ENCODE measurements at regions not wholly inside any gene's neighbourhood (a gene's known extent, or its start where the extent isn't known, plus 50 kb on each side); places are given as distances from the start of the nearest gene placed in this dataset.

DNA sequence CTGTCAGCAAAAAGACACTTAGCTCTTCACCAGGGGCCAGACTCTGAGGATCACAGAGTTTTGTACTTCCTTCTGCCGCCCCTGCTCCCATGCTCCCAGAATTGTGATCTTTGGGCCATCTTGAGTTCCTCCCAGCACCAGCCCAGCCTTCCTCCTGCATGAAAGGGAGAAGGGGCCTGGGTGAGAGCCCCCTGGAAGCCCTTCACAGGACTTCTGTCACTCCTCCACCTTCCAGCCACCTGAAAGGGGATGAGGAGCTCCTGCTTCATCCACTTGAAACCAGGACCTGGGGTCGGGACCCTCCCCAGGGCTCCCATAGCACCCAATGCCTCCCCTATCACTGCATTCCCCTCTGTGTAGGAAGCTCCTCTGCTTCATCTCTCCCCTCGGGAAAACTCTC lies 174.2 kb downstream of the BUD13 start:
- DNase-seq (ENCODE audit: low read depth): no peak

GRCh38 chr11:116598036-116598435 lies 174.8 kb downstream of the BUD13 start:
- DNase-seq (ENCODE audit: low read depth): no peak

GRCh38 chr11:116596346-116597260 lies 176.2 kb downstream of the BUD13 start:
- DNase-seq (ENCODE audit: low read depth): no peak

DNA sequence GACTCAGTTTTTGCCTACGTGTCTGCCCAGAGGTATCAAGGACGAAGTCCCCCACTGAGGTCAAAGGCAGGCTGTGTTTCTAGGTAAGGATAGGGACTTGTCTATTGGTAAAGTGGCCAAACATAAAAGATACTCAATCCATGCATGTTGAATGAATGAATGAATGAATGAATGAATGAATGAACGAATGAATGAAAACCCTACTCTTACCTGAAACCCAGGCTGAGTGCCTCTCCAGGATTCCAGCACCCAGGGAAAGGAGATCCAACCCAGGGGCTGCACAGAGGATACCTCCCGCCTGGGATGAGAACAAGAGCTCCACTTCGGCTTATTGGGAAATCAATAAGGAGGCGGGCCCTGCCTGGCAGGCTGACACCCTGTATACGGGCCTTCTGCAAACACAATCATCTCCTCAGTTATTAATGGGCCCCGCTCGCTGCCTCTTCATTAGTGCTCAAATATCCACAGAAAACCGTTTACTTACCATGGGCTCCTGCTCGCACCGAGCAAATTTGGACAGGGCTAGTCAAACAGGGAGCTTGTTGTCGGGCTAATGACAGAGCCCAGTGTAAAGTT lies 177.4 kb downstream of the BUD13 start:
- DNase-seq (ENCODE audit: low read depth): no peak

DNA sequence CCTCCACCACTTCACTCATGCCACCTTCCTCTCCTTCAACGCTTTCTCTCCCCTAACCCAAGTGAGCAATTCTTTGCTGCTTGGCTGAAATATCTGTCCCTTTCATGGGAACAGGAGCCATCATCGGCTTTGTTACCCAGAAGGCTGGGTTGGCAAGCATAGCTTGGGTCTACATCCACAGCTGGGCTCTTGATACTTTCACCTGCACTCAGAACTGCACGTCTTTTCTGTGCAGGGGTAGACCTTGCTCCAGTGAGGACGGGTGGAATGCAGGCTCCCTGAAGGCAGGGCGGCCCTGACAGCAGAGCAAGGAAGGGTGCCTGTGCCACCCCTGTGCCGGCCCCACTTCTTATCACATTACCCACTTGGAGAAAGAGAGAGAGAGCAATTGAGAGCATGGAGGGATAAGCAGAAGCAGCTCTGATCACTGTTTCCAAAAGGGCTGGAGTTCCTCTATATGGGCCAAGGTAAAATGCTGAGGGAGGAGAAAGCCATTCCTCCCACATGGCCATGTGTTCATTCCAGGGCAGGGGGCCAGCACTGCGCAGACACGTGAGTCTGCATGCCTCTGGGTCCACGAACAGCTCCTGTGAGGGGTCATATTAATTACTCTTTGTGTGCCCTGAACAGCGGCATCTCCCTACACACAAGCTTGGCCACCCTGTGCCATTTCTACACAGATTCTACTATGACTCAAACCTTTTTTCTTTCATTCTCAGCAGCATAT lies 181.8 kb downstream of the BUD13 start:
- no peak for DNase-seq (ENCODE audit: low read depth)

DNA sequence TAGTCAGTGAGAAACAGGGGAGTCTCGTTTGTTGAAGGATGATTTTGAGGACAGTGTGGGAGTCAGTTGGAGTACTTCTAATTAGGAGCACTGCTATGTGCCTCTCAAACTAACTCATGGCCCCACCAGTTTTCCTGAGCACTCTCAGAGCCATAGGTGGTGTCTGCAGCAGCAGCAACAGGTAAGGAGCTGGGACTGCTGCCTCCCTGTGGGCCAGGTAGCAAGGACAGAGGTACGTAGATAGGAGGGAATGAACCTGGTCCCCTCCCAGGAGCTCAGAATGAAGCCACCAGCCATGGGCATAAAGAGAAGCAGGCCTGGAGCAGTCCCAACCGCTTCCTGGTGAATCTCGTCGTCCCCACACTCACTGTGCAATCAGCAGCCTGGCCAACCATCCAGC lies 183.4 kb downstream of the BUD13 start:
- DNase-seq (ENCODE audit: low read depth): no peak

DNA sequence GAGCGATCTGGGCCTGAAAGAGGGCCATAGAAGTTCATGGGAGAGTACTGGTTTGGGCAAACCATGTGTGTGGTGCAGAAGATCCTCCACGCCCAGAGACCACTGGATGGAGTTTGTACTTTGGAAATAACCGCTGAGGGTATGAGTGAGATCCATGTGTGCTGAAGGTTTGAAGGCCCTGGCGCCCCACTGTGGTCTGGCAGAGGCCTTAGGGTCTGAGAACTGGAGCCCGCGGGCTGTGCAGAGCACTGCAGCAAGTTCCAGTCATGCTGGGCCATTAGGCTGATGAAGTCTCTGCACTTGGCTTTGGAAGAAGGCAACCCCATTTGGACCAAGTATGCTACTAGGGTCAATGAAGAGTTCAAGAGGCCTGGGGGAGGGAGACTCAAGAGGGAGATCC lies 186.4 kb downstream of the BUD13 start:
- no peak for DNase-seq (ENCODE audit: low read depth)

DNA sequence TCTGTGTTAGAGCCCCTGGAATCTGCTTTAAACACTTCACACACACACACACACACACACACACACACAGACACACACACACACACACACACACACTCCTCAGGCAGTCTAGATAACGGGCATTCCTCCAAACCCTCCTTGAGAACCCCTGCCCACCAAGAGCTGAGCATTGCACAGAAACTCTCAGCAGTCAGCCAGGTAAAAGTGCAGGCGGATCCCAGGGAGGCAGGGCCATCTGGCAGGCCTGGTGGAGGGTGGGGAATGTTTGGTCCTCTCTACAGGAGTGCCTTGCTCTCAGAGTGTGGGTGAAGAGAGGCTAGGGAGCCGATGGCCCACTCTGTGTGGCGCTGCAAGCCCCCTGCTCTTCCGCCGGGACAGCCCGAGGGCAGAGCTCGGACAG lies 190.2 kb downstream of the BUD13 start:
- DNase-seq (ENCODE audit: low read depth): no peak

GRCh38 chr11:116581349-116581748 lies 191.4 kb downstream of the BUD13 start:
- no peak for DNase-seq (ENCODE audit: low read depth)

DNA sequence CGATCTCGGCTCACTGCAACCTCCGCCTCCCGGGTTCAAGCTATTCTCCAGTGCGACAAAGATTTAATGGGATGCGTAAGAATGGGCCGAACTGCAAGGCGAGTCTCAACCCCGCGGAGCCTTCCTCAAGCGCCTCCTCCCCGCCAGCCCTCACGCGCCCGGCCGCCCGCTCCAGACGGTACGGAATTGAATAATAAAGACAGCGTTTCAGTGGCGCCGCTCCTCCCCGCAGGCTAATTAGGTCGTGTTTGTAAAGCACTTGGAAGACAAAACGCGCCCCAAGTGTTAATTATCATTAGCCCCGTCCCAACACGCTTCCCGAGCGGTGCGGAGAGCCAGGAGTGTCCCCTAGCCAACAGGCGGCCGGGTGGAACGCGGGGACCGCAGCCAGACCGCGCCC lies 192.0 kb downstream of the BUD13 start:
- no peak for DNase-seq (ENCODE audit: low read depth)

- DNase-seq (ENCODE audit: low read depth): no peak
These were observed 192.7 kb downstream of the BUD13 start for GRCh38 chr11:116579857-116580727.

DNA sequence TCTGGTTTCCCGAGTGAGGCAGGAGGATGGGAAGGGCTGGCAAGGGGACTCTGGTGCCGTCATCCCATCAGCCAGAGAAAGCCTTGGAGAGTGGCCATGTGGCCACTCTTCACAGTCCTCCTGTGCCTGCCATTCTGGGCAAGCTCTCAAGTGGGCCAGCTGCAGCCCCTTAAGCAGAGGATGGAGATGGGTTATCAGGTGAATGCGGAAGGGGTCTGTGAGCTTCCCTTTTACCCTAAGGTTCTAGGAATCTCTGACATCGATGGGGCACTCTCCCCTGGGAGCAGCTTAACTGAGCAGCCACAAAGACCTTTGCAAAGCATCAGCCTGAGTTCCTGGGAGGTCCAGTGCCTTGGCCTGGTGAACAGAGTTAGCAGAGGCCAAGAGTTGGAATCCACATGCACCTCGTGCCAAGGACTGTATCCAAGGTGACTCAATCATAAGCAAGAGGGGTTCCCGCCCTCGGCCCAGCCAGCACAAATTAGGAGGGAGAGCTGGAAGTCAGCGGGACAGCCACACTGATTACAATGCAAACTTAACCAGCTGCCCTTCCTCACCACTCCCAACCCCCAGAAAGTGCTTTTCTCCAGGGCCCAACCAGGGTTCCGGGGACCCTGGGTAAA lies 193.6 kb downstream of the BUD13 start:
- no peak for DNase-seq (ENCODE audit: low read depth)

DNA sequence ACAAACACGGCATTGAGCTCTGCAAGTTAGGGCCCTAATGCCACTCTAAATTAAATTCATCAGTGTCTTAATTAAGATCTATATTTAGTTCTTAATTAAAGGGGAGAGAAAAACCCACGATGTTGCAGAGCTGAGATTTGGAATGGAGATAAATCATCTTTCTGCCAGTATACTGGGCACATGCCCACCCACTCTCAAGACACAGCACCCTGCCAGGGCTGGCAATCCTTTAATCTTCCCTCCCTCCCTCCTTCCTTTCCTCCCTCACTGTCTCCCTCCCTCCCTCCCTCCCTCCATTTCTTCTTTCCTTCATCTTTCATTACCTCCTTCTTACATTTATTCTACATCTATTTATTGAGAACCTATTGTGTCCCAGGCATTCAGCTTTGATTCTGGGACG lies 194.8 kb downstream of the BUD13 start:
- DNase-seq (ENCODE audit: low read depth): no peak

DNA sequence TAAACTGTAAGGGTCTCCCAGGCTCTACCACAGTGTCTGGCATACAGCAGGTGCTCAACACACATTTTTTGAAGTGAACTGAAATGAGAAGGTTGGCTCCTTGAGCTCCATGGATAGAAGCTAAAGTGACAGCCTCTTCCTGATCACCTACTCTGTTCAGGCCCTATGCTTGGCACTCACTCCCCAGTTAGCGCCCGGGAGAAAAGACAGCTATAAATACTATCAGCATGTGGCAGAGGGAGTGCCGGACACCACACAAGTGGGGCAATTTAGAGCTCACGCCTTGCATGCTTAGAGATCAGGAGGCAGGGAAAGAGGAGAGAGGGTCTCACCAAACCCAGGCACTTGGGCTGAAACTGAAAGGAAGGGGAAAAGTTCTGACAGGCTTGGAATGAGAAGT lies 195.5 kb downstream of the BUD13 start:
- no peak for DNase-seq (ENCODE audit: low read depth)

DNA sequence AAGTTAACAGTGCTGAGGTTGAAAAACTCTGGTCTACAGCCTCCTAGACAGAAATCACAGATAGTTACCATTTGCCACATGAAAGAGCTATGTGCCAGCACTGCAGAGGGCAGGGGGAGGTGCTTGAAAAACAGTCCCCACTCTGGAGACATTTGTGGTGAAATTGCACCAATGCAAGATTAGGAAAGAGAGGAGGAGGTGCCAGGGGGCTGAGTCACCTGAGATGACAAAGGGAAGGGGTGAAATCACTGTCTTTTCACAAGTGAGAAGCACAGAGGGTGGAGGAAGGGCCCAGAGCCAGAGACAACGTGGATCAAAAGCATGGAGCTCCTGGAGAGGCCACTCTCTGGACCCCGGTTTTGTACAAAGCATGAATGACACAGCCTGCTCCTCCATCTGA lies 196.3 kb downstream of the BUD13 start:
- DNase-seq (ENCODE audit: low read depth): no peak

DNA sequence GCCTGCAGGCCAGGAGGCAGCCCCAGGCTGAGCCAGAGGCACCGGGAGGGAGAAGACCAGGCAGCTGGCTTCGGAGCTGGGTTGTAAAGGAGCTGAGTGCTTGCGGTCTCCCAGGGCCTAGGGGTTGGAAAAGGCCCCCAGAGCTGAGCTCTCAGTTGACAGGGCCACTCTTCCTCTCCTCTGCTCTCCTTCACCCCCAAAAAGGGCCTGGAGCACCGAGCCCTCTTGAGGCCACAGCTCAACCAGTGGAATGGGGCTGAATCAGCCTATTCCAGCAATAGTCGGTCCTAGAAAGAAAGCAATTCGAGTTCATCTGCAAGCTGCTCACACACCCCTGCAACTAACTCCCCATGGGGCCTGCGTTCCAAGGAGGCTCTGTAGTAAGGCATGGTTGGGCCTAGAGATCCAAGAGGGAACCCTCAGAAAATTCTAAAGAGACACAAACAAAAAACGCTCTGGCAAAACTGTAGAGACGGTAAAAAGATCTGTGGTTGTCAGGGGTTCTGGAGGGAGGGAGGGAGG lies 205.0 kb downstream of the BUD13 start:
- no peak for DNase-seq (ENCODE audit: low read depth)

DNA sequence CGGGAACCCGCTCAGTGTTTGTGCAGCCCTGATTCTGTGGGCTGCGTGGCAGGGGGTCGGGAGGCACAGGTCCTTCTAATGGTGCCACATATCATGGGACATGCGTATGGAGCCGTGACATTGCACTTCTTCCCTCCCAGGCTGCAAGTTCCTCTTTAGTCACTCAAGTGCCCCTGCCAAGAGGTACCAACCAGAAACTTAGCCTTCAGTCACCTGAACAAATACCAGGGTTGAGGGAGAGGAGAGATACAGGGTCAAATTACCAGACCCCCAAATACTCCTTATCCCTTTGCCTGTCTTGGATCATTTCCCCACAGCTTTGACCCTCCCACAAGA lies 209.1 kb downstream of the BUD13 start:
- DNase-seq (ENCODE audit: low read depth): no peak

DNA sequence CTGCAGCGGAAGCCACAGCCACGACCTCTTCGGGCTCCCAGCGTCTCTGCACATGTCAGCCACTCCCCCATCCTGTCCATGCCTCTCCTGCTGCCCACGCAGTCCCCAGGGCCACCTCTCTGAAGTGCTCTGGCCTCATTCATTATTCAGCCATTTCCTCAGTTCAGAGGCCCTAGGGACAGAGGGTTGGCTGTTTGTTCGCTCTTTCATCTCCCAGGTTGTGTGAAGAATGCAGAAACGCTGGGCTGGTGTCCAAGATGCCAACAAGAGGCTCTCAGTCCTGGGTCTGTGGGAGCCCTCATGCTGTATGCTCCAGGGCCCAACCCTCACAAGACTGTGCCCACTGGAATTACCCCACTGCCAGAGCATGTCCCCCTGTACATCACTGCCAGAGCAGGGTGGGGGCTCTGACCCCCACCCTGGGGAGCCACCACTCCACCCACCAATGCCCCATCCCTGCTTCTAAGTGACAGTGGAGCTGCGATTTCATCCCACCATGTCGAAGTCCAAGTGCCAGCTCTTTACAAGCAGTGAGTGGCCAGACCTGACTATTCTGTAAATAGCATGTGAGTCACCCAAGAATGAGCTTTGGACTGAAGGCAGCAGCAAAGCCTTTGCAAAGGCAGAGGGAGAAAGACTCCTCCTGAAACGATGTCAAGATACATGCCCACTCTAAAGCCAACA lies 209.6 kb downstream of the BUD13 start:
- DNase-seq (ENCODE audit: low read depth): no peak

DNA sequence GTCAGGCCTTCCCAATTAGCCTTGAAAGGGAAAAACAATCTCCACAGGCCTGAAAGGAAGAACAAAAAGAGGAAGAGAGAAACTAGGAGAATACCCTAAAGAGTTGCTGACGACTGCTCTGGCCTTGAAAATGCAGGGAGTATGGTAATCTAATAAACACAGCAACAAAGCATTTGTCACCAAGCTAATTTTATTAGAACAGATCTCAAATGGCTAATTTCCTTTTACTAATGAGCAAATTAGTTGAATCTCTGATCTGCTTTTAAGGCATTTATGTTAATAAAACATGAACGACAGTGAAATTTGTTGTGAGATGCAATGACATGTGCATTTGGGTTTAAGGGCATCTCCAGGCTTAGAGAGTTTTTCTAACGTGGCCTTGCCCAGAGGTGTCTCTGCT lies 212.2 kb downstream of the BUD13 start:
- no peak for DNase-seq (ENCODE audit: low read depth)

GRCh38 chr11:116558504-116559211 lies 214.1 kb downstream of the BUD13 start:
- no peak for DNase-seq (ENCODE audit: low read depth)

Data from T-helper 22 cell (primary cell).